GM18519 (cell line): ENCODE measurements at regions not wholly inside any gene's neighbourhood (a gene's known extent, or its start where the extent isn't known, plus 50 kb on each side); places are given as distances from the start of the nearest gene placed in this dataset.

Experiments used
- ATAC-seq: cut with Tn5 transposase; IDR thresholded peaks from one replicate; pipeline ENCODE4 v1.9.1; 2021; ENCODE audit warnings: mild to moderate bottlenecking, moderate library complexity; ENCODE audit not compliant: unreplicated experiment, low FRiP score

- no peak for ATAC-seq
These were observed 555.5 kb downstream of the UTRN start for GRCh38 chr6:144840619-144841018.

GRCh38 chr6:144843701-144844100 lies 558.6 kb downstream of the UTRN start:
- no peak for ATAC-seq

- ATAC-seq: no peak
These were observed 559.5 kb downstream of the UTRN start for GRCh38 chr6:144844596-144844995.

- no peak for ATAC-seq
These were observed 560.1 kb downstream of the UTRN start for GRCh38 chr6:144845186-144845585.

GRCh38 chr6:144847916-144848315 lies 562.8 kb downstream of the UTRN start:
- no peak for ATAC-seq

GRCh38 chr6:144849920-144850319 lies 564.8 kb downstream of the UTRN start:
- no peak for ATAC-seq

GRCh38 chr6:144853603-144854002 lies 568.5 kb downstream of the UTRN start:
- ATAC-seq: no peak

- no peak for ATAC-seq
These were observed 569.5 kb downstream of the UTRN start for GRCh38 chr6:144854654-144855053.

- no peak for ATAC-seq
These were observed 570.2 kb downstream of the UTRN start for GRCh38 chr6:144855375-144855774.

GRCh38 chr6:144855812-144856531 lies 570.8 kb downstream of the UTRN start:
- no peak for ATAC-seq

- no peak for ATAC-seq
These were observed 571.5 kb downstream of the UTRN start for GRCh38 chr6:144856622-144857021.

- no peak for ATAC-seq
These were observed 572.0 kb downstream of the UTRN start for GRCh38 chr6:144857086-144857485.

- no peak for ATAC-seq
These were observed 577.6 kb downstream of the UTRN start for GRCh38 chr6:144862769-144863168.

- ATAC-seq: no peak
These were observed 582.6 kb downstream of the UTRN start for GRCh38 chr6:144867761-144868160.

GRCh38 chr6:144870782-144871181 lies 585.6 kb downstream of the UTRN start:
- no peak for ATAC-seq

- no peak for ATAC-seq
These were observed 588.7 kb downstream of the UTRN start for GRCh38 chr6:144873623-144874378.

- ATAC-seq: no peak
These were observed 591.6 kb downstream of the UTRN start for GRCh38 chr6:144876689-144877088.

- ATAC-seq: no peak
These were observed 592.0 kb downstream of the UTRN start for GRCh38 chr6:144877118-144877517.

- no peak for ATAC-seq
These were observed 593.4 kb downstream of the UTRN start for GRCh38 chr6:144878577-144878976.

- no peak for ATAC-seq
These were observed 594.3 kb downstream of the UTRN start for GRCh38 chr6:144879436-144879835.

- ATAC-seq: no peak
These were observed 597.3 kb downstream of the UTRN start for GRCh38 chr6:144882425-144882824.

- ATAC-seq: no peak
These were observed 598.8 kb downstream of the UTRN start for GRCh38 chr6:144883915-144884314.
